T47D (cell line): ENCODE measurements at regions not wholly inside any gene's neighbourhood (a gene's known extent, or its start where the extent isn't known, plus 50 kb on each side); places are given as distances from the start of the nearest gene placed in this dataset.
"Not testable (repeated sequence)": the region's sequence is repeated elsewhere in the genome, so short reads cannot be mapped to it uniquely, and the experiment has no call there.

Experiments used
- DNase-seq, 2 experiments: peaks; one replicate each; pipeline versions ENCODE4 v3.0.0 to v3.0.0-alpha.2; 2011 to 2012; ENCODE audit warnings: low read depth in 1 of 2, low spot score in 1 of 2
- JUND ChIP-seq: IDR thresholded peaks from 2 replicates; pipeline ENCODE4 v1.6.1; 2012; ENCODE audit warnings: low read depth
- in situ Hi-C: cut with HindIII; loops from 2 replicates; pipeline ENCODE4 v1.10.0; 2016; ENCODE audit warnings: low sequenced_read_pairs, low pct_unique_long_range_greater_than_20kb

DNA sequence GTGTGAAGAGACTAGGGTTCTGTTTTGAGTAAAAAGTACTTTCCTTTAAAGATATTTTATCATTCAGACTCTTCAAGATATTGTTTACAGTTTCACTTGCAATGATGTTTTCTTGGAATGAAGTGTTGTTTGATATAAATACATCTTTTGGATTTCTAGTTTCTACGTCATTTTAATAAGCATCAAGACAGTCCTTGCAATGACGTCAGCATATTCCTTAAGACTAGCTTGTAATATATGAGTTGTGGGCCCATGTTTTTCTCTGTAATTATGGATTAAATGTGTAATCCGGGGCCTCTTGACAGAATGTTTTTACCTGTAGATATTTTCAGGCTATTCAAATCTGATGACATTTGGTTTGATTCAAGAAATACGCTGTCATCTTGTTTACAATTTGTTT is 66.1 kb downstream of the RBMX2 start:
- in situ Hi-C loops = no loop called here
- no peak for TF ChIP-seq JUND
- DNase-seq = no peak

DNA sequence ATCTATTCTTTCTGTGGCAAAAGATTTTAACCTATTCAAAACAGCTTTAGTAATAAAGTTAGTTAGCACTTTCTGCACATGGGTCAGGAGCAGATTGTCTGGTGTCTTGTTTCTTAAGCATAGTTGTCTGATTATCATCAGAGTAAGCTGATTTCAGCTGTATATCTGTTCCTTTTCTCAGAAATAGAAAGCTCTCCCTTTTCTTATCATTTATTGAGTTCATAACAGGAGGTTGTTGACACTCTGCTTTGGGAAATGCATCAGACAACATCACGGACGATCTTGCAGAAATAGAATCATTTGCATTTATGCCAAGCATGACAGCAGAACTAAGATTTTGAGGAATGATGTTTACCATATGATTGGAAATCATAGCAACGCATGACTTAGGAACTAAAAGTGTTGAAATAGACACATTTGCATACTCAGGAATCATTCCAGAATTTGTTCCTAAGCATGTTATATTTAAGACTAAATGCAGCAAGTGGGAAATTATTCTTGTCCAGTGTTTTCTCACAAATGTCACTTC is 66.7 kb downstream of the RBMX2 start:
- no peak for TF ChIP-seq JUND
- in situ Hi-C loops = no loop called here
- no peak for DNase-seq

DNA sequence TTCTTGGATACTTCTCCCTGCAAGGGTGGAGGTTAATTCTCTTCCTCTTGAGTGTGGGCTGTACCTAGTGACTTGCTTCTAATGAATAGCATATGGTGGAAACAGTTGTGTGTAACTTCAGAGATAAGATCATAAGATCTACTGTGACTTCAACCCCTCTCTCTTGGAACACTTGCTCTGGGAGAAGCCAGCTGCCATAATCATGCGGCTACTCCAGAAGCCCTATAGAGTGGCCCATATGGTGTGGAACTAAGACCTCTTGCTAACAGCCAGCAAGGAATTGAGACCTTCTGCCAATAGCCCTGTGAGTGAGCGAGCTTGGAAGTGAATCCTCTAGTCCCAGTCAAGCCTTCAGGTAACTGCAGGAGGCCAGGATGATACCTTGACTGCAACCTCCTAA is 81.1 kb downstream of the RBMX2 start:
- in situ Hi-C loops = no loop called here
- no peak for TF ChIP-seq JUND
- no peak for DNase-seq

DNA sequence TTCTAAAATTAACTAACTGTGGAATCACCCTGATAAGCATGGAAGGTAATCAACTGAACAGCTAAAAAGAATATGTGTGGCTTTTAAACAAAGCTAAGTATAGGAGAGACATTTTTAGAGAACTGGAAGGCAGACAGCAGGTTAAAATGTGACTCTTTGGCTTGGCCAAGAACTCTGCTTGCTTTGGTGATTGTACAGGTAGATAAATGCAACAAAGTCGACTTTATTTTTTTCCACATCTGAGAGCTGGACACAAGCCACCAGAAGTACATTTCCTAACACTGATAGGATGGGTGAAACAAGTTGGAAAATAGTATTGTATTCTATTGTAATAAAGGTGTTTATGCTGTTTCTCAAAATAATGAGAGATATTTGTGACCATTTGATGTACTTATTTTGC is 84.1 kb downstream of the RBMX2 start:
- no peak for DNase-seq
- no peak for TF ChIP-seq JUND
- in situ Hi-C loops = no loop called here

DNA sequence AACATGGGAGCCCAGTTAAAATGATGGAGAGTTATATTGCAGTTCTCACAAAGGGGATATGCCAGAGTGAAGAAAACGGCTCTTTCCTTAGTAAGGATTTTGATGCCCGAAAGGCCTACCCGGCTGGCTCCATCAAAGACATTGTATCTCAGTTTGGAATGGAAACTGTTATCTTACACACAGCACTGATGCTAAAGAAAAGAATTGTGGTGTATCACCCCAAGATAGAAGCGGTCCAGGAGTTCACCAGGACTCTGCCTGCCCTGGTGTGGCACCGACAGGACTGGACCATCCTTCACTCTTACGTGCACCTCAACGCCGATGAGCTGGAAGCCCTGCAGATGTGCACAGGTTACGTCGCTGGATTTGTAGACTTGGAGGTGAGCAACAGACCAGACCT is 93.7 kb downstream of the RBMX2 start:
- in situ Hi-C loops, DNase-seq: not testable (repeated sequence)

DNA sequence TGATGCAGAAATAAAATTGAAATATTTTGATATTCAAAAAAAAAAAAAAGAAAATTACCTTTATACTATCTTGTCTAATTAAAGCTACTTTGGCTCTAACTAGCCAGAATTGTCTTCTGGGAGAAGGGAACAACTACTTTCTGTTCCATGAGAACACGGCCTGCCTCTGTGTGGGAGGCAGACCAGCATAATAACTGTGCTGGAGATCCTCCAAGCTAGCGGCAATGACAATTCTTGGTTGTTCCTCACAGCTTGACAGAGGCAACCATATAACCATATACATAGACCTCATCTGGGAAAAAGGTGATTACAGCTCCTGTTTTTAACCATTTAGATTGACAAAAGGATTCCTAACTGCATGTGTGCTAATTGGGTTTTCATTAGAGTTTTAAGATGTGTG is 95.7 kb downstream of the RBMX2 start:
- in situ Hi-C loops = no loop called here
- no peak for DNase-seq
- no peak for TF ChIP-seq JUND

DNA sequence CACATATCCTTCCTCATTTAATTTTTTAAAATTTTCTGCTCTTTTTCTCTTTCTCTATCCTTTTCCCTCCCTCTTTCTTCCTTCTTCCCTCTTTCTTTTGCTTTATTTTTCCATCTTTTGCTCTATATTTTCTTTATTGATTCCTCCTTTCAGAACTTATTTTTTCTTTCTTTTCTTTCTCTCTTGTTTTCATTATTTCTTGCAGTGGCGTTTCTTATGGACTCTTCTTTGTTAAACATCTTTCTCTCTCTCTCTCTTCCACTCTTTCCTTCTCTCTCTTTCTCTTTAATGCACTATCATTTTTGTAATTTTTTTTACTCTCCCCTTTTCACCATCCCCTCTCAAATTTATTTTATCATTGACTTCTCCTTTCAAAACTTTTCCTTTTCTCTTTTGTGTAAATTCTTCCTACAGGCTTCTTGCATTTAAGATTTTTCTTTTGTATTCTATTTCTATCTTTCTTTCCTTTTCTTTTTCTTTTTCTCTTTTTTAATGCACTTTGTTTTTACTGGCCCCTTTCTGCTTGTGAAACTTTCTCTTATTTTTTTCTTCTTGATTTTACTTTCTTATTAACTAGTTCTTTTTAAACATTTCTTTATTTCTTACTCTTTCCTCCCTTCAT is 97.0 kb downstream of the RBMX2 start:
- DNase-seq = no peak
- in situ Hi-C loops = no loop called here

DNA sequence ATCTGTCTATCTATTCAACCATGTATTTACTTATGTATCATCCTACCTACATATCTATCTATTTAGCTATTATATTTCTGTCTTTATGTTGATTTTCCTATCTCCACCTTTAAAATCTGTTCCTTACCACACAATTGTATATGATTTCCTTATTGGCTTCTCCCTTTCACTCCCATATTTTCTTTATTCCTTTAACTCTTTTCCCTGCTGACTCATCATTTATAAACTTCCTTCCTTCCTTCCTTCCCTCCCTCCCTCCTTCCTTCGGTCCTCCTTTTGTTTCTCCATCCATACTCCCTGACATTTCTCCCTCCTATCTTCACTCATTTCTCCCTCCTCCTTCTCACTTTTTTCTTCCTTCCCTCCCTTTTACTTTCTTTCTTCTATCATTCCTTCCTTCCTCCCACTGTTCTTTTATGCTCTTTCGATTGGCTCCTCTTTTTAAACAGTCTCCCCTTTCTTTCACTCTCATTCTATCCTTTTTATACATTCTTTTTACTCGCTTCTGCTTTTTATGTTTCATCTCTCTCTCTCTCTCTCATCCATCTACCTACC is 100.3 kb downstream of the RBMX2 start:
- TF ChIP-seq JUND = no peak
- in situ Hi-C loops = no loop called here
- no peak for DNase-seq

More for the DNA sequence above, 97.0 kb downstream of the RBMX2 start:
- no peak for TF ChIP-seq JUND

DNA sequence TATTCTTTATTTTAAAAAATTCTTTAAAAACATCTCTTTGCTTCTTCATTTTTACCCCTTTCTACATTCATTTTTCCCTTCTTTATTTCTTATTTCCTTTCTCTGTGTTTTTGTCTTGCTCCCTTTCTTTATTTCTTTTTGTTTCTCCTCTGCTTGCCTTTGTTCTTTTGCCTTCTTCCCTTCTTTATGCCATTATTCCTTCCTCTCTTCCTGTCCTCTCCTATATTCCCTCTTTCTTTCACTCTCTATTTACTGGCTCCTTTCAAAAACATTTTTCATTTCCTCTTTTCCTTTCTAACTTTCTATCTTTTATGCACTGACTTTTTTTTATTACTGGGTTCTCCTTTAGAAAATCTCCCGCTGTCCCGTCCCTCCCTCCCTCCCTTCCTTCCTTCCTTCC is 102.2 kb downstream of the RBMX2 start:
- TF ChIP-seq JUND = no peak
- in situ Hi-C loops = no loop called here
- DNase-seq = no peak

DNA sequence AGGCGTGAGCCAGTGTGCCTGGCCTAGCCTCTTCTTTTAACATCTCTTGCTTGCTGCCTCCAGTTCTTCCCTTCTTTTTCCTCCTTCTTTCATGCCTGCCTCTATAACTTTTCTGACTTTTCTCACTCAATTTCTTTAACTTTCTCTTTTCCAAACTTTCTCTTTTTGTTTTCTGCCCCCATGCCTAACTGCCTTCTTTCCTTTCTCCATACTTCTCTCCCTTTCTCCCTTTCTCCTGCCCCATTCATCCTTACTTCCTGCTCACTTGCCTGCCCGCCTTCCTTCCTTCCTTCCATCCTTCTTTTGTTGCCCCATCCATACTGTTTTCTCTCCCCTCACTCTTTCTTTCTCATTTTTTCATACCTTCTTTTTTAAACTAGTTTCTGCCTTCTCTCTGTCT is 105.2 kb downstream of the RBMX2 start:
- no peak for DNase-seq
- no peak for TF ChIP-seq JUND
- in situ Hi-C loops = no loop called here

DNA sequence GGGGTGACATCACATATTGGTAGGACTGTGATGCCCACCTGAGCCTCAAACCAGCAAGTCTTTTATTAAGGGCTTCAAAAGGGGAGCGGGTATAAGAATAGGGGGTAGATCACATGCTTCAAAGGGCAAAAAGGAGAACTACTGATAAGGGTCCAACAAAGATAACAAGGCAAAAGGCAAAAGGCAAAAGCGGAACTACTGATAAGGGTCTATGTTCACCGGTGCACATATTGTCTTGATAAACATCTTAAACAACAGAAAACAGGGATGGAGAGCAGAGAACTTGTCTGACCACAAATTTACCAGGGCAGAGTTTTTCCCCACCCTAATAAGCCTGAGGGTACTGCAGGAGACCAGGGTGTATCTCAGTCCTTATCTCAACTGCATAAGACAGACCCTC is 110.7 kb downstream of the RBMX2 start:
- in situ Hi-C loops, DNase-seq: not testable (repeated sequence)

DNA sequence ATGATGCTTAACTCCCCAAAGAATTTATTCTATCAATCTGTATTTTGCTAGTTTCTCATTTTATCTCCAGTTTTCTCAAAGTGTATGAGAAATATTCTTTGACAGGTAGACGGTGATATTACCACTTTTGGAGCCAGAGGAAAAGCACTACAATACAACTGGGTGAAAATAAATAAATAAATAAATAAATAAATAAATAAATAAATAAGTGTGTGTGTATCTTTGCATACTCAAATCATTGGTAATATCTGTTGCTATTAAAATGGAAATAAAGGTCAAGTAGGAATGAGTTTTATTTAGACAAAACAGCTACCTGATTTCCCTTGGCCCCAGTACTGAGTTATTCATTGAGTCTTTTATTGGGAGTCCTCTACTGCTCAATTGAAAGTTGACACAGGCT is 114.3 kb downstream of the RBMX2 start:
- in situ Hi-C loops = no loop called here
- no peak for DNase-seq
- no peak for TF ChIP-seq JUND

DNA sequence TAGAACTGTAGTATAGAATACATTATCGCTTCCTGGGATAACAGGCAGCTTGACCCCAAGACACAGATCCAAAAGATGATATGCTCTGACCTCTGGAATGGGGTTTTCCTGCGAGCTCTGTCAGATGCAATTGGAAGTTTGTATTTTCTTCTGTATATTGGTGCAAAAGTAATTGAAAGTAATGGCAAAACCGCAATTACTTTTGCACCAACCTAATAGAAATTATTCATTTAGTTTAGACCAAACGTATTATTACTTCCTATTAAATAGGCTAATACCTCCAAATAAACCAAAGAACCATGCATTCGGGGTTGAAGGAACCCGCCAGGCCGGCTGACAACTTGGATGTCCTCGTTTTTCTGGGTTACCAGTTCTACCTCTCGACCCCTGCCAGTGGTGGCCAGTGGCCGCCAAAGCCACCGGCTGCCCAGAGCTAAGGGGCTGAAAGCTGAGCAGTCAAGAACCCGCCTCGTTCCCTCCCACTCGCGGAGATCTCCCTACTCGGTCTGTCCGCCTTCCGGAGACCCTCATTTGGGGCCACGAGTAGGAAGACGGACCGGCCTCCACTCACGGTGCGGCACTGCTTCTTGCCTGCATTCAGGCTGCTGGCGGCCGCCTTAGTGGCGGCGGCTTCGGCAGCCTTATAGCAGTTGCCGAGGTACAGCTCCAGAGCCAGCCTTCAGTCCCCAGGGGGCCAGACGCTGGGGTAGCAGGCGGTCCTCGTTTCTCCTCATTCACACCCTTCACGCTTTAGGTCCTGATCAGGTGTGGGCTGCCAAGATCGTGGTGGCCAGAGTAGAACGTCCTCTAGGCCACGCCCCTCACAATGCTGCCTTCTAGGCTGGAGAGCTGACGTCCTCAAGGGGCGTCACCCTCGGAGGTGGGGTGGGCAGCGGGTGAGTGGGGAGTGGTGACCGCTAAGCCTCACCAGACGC is 121.9 kb downstream of the RBMX2 start:
- no peak for TF ChIP-seq JUND
- no peak for DNase-seq
- in situ Hi-C loops = no loop called here
